ENCODE measurements at regions not wholly inside any gene's neighbourhood (a gene's known extent, or its start where the extent isn't known, plus 50 kb on each side); places are given as distances from the start of the nearest gene placed in this dataset.
"Not testable (repeated sequence)": the region's sequence is repeated elsewhere in the genome, so short reads cannot be mapped to it uniquely, and the experiment has no call there.

DNA sequence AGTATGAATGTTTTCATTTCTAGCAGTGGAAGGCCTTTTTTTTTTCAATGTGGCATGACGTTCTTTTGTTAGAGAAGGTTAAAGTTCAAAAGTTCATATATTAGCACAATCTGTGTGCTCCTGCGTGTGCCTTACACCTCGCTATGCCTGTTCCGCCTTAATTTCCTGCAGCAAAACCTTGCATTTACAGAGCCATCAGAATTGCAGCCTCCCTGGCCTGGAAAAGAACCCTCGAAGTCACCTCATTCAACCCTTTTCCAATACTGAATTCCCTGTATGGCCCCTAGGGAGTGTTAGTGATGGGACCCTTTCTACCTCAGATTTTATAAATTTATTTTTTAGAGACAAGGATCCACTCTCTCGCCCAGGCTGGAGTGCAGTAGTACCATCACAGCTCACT is 103.5 kb upstream of the ZNF438 start:
- POLR2A ChIA-PET, result interaction anchor here (0.8 kb wide), 1 partner anchor 91 kb away, joined by 3 read pairs; no protein-coding TSS in a partner anchor
- no peak for DNase-seq (ENCODE audit: low read depth)
- CTCF ChIA-PET, result interaction anchor here (1.0 kb wide), 1 partner anchor 14 kb away, joined by 3 read pairs; no protein-coding TSS in a partner anchor
- Histone ChIP-seq H3K36me3 (ENCODE audit: control insufficient read depth, insufficient read depth, low read length) (no peaks in the 10 kb centered on the region), H3K27me3 (ENCODE audit: control insufficient read depth, insufficient read depth, low read length) (no peaks in the 10 kb centered on the region), H3K4me3 (ENCODE audit: low read depth, low read length) (no peak overlapping the region)
- TF ChIP-seq, protein P1, sequence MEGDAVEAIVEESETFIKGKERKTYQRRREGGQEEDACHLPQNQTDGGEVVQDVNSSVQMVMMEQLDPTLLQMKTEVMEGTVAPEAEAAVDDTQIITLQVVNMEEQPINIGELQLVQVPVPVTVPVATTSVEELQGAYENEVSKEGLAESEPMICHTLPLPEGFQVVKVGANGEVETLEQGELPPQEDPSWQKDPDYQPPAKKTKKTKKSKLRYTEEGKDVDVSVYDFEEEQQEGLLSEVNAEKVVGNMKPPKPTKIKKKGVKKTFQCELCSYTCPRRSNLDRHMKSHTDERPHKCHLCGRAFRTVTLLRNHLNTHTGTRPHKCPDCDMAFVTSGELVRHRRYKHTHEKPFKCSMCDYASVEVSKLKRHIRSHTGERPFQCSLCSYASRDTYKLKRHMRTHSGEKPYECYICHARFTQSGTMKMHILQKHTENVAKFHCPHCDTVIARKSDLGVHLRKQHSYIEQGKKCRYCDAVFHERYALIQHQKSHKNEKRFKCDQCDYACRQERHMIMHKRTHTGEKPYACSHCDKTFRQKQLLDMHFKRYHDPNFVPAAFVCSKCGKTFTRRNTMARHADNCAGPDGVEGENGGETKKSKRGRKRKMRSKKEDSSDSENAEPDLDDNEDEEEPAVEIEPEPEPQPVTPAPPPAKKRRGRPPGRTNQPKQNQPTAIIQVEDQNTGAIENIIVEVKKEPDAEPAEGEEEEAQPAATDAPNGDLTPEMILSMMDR (IDR thresholded peaks at IDR 0.05; ENCODE audit: insufficient read depth, low read depth, low read length), result no peak

DNA sequence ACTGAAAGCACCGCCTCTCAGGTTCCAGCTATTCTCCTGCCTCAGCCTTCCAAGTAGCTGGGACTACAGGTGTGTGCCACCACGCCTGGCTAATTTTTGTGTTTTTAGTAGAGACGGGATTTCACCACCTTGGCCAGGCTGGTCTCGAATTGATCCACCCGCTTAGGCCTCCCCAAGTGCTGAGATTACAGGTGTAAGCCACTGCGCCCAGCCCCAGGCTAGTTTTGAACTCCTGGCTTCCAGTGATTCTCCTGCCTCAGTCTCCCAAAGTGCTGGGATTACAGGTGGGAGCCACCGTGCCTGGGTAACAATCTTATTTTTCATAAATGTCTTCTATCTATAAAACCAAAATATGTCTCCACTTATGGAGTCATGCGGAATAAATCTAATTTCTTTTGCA is 104.1 kb upstream of the ZNF438 start:
- POLR2A ChIA-PET, result interaction anchor here (0.8 kb wide), 1 partner anchor 91 kb away, joined by 3 read pairs; no protein-coding TSS in a partner anchor
- CTCF ChIA-PET; H3K27me3 ChIP-seq (ENCODE audit: control insufficient read depth, insufficient read depth, low read length); H3K4me3 ChIP-seq (ENCODE audit: low read depth, low read length); H3K36me3 ChIP-seq (ENCODE audit: control insufficient read depth, insufficient read depth, low read length); DNase-seq (ENCODE audit: low read depth): not testable (repeated sequence)

DNA sequence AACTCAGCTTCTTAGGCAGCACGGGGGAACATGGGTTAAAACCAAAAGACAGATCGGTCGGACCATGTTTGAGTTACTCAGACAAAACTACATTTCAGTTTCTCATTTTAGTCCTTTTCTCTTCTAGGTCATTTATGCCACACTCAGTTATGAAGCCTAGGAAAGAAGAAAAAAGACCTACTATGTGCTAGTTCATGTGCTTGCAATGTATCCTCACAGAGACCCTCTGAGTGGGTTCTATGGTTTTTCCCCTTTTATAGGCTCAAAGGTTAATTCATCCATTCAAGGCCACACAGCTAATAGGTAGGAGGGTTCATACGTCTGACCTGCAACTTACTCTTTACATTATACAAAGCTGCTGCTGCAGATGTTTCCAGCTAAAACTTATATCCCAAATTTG is 104.7 kb upstream of the ZNF438 start:
- DNase-seq (ENCODE audit: low read depth), result no peak
- POLR2A ChIA-PET, result no interaction called here
- H3K4me3 ChIP-seq (ENCODE audit: low read depth, low read length), result no peak overlapping the region
- H3K36me3 ChIP-seq (ENCODE audit: control insufficient read depth, insufficient read depth, low read length), result no peaks in the 10 kb centered on the region
- no peaks in the 10 kb centered on the region for H3K27me3 ChIP-seq (ENCODE audit: control insufficient read depth, insufficient read depth, low read length)
- TF ChIP-seq, protein P1 (IDR thresholded peaks at IDR 0.05; ENCODE audit: insufficient read depth, low read depth, low read length), result no peak
- CTCF ChIA-PET, result no interaction called here

DNA sequence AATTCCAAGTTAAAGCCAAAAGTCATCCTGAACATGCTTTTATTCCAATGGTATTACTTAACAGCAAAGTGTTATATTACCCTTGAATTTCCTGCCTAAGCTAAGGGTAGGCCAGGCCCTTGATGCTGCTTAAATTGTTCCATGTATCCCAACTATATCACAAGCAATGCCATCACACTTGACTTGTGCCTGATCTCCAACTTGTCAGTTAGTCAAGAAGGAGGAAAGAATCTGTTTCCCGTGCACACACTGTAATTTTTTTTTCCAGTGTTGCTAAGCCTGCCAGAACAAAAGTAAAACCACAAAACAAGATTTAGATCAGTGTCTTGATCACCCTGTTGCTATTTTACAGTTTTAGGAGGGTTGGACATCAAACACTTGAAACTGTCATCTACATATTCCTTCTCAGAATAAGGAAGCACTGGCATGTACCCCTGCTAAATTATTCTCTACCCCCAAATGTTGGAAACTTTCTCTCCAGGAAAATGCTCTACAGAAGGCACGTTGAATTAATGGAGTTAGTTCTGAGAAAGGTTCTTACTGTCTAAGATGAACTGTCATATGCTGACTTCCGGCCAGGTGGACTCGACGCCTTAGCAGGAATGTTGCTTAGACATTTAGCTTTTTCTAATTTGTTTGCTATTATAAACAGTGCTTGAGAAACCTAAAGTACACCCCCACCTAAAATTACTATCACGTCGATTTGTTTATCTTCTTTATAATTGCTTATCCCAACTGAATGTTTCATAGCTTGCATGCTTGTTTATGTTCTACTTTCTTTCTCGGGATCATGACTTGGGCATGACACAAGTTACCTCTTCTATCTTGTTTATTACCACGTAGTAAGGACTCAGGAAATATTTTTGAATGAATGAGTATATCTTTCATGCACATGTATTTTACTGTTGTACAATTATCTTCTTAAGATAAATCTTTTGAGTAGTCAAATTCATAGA is 105.5 kb upstream of the ZNF438 start:
- TF ChIP-seq, protein P1 (IDR thresholded peaks at IDR 0.05; ENCODE audit: insufficient read depth, low read depth, low read length), result no peak
- no peak for DNase-seq (ENCODE audit: low read depth)
- ChIA-PET POLR2A (interaction anchor here (0.6 kb wide), 1 partner anchor 200 kb away, joined by 6 read pairs; no protein-coding TSS in a partner anchor), CTCF (no interaction called here)
- Histone ChIP-seq H3K27me3 (ENCODE audit: control insufficient read depth, insufficient read depth, low read length) (no peaks in the 10 kb centered on the region), H3K36me3 (ENCODE audit: control insufficient read depth, insufficient read depth, low read length) (no peaks in the 10 kb centered on the region), H3K4me3 (ENCODE audit: low read depth, low read length) (no peak overlapping the region)

DNA sequence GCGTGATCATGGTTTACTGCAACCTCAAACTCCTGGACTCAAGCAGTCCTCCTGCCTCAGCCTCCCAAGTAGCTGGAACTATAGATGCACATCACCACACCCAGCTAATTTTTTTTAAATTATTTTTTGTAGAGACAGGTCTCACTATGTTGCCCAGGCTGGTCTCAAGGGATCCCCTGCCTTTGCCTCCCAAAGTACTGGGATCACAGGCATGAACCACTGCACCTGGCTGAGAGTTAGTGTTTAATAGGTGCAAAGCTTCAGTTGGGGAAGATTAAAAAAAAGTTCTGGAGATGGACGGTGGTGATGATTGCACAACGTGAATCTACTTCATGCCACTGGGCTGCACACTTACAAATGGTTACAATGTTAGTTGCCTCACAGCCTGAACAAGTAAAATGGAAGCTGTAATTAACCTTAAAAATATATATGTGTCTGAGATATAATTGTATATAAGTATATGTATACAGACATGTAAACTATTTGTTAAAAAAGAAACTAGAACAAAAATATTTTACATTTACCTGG is 106.4 kb upstream of the ZNF438 start:
- CTCF ChIA-PET, result no interaction called here
- POLR2A ChIA-PET, result no interaction called here
- Histone ChIP-seq H3K36me3 (ENCODE audit: control insufficient read depth, insufficient read depth, low read length) (no peaks in the 10 kb centered on the region), H3K4me3 (ENCODE audit: low read depth, low read length) (no peak overlapping the region), H3K27me3 (ENCODE audit: control insufficient read depth, insufficient read depth, low read length) (no peaks in the 10 kb centered on the region)
- no peak for DNase-seq (ENCODE audit: low read depth)
- TF ChIP-seq, protein P1 (IDR thresholded peaks at IDR 0.05; ENCODE audit: insufficient read depth, low read depth, low read length), result no peak
